HCT116 (cell line): ENCODE measurements at regions not wholly inside any gene's neighbourhood (a gene's known extent, or its start where the extent isn't known, plus 50 kb on each side); places are given as distances from the start of the nearest gene placed in this dataset.

ENCODE experiments used
- ATAC-seq: fragments of 200-7000 bp; cut with Tn5 transposase; 2 replicates; pipeline ENCODE4 v1.9.1; 2020; ENCODE audit warnings: mild to moderate bottlenecking, moderate library complexity
- BruUV-seq: library from RNA; stranded (reverse); fragments of 400-500 nt; replicated peaks from 2 replicates; lab custom pipeline; 2021; lab: Mats Ljungman, UMichigan
- CTCF ChIA-PET: fragments of 300-600 bp; sonication (Branson Sonifier 250); formaldehyde crosslinking; loops from one replicate; lab custom pipeline; 2021; ENCODE audit warnings: antibody characterized with exemption; lab: Charles Lee
- POLR2A ChIA-PET: fragments of 300-600, 350-600 bp; sonication (Branson Sonifier 250); formaldehyde crosslinking; loops from one replicate; lab custom pipeline; 2021; ENCODE audit warnings: antibody characterized with exemption; lab: Charles Lee
- RAD21 ChIA-PET, 2 experiments: fragments of 300-600 bp; sonication (Branson Sonifier 250); formaldehyde crosslinking; loops; one replicate each; lab custom pipeline; 2023; ENCODE audit warnings: low total read pairs in 2 of 2; ENCODE audit not compliant: uncharacterized antibody in 2 of 2, unreplicated experiment in 2 of 2, low non-redundant PET in 1 of 2; lab: Charles Lee
- DNase-seq: peaks from one replicate; pipeline ENCODE4 v3.0.0-alpha.2; 2010; ENCODE audit warnings: low read depth, low spot score
- H2AFZ ChIP-seq: fragments of 200-600 bp; shearing (Covaris generic), sonication (generic); 2 replicates; pipeline ENCODE4 v1.6.1; 2017; ENCODE audit warnings: low read depth, mixed run types, mixed read lengths, antibody characterized with exemption, low read length; ENCODE audit not compliant: poor library complexity, severe bottlenecking
- H3K27ac ChIP-seq: 2 replicates; pipeline ENCODE4 v1.5.1; 2012; ENCODE audit warnings: low read depth, low read length
- H3K27me3 ChIP-seq: fragments of 200-600 bp; sonication (generic); 2 replicates; pipeline ENCODE4 v1.6.1; 2016; ENCODE audit warnings: mixed run types, low read length, mixed read lengths; ENCODE audit not compliant: insufficient read depth
- H3K36me3 ChIP-seq, 2 experiments: fragments of 200-500 bp in 1 of 2; fragments of 200-600 bp in 1 of 2; sonication (Bioruptor generic) in 1 of 2; sonication (generic) in 1 of 2; 2 replicates each; pipeline versions ENCODE4 v1.5.1 to v1.6.1; 2014 to 2016; ENCODE audit warnings: low read length in 2 of 2, inconsistent platforms in 1 of 2, mixed read lengths in 1 of 2, mixed run types in 1 of 2; ENCODE audit not compliant: insufficient read depth in 2 of 2, control insufficient read depth in 1 of 2
- H3K4me1 ChIP-seq, 2 experiments: fragments of 200-600 bp in 1 of 2; sonication (generic) in 1 of 2; 2 replicates each; pipeline versions ENCODE4 v1.5.1 to v1.6.1; 2012 to 2017; ENCODE audit warnings: low read length in 2 of 2, inconsistent platforms in 1 of 2, mild to moderate bottlenecking in 1 of 2, mixed read lengths in 1 of 2, mixed run types in 1 of 2, moderate library complexity in 1 of 2; ENCODE audit not compliant: insufficient read depth in 2 of 2, control insufficient read depth in 1 of 2
- H3K4me2 ChIP-seq: fragments of 200-600 bp; sonication (generic); 2 replicates; pipeline ENCODE4 v1.6.1; 2017; ENCODE audit warnings: mixed run types, low read length, mixed read lengths
- H3K4me3 ChIP-seq, 2 experiments: fragments of 200-600 bp in 1 of 2; sonication (generic) in 1 of 2; replicated peaks in 1 of 2; 2 replicates each; pipeline ENCODE4 v1.5.1; 2011 to 2016; ENCODE audit warnings: low read length in 2 of 2, control low read depth in 1 of 2, low read depth in 1 of 2, mild to moderate bottlenecking in 1 of 2, mixed read lengths in 1 of 2, mixed run types in 1 of 2
- H3K79me2 ChIP-seq: fragments of 200-600 bp; sonication (generic); 2 replicates; pipeline ENCODE4 v1.6.1; 2017; ENCODE audit warnings: mild to moderate bottlenecking, mixed run types, low read length, moderate library complexity, mixed read lengths; ENCODE audit not compliant: insufficient read depth
- H3K9ac ChIP-seq: fragments of 200-600 bp; sonication (generic); 2 replicates; pipeline ENCODE4 v1.6.1; 2016; ENCODE audit warnings: low read length, mixed read lengths
- H3K9me2 ChIP-seq: fragments of 200-600 bp; sonication (generic), shearing (Covaris generic); 2 replicates; pipeline ENCODE4 v1.6.1; 2017; ENCODE audit warnings: mixed run types, mild to moderate bottlenecking, moderate library complexity; ENCODE audit not compliant: insufficient read depth
- H3K9me3 ChIP-seq, 2 experiments: fragments of 200-500 bp in 1 of 2; fragments of 200-600 bp in 1 of 2; sonication (Bioruptor generic) in 1 of 2; sonication (generic) in 1 of 2; 2 replicates each; pipeline ENCODE4 v1.6.1; 2014 to 2017; ENCODE audit warnings: low read length in 2 of 2, mixed read lengths in 2 of 2, inconsistent platforms in 1 of 2, low read depth in 1 of 2, mild to moderate bottlenecking in 1 of 2, mixed run types in 1 of 2, moderate library complexity in 1 of 2; ENCODE audit not compliant: control insufficient read depth in 1 of 2, insufficient read depth in 1 of 2
- H4K20me1 ChIP-seq: fragments of 200-600 bp; sonication (generic), shearing (Covaris generic); 2 replicates; pipeline ENCODE4 v1.6.1; 2017; ENCODE audit warnings: mixed run types, mild to moderate bottlenecking, moderate library complexity; ENCODE audit not compliant: insufficient read depth
- CEBPB ChIP-seq: IDR thresholded peaks from 2 replicates; pipeline ENCODE4 v1.6.1; 2012; ENCODE audit warnings: low read depth
- EZH2phosphoT487 ChIP-seq: fragments of 200-600 bp; IDR thresholded peaks from 2 replicates; pipeline ENCODE4 v1.6.1; 2018; ENCODE audit warnings: antibody characterized with exemption, borderline replicate concordance
- JUND ChIP-seq: IDR thresholded peaks from 2 replicates; pipeline ENCODE4 v1.6.1; 2012
- POLR2A ChIP-seq: IDR thresholded peaks from 2 replicates; pipeline ENCODE4 v1.7.0; 2011; ENCODE audit warnings: borderline replicate concordance; ENCODE audit not compliant: insufficient read depth, insufficient read length; ENCODE audit errors: extremely low read depth
- RAD21 ChIP-seq: IDR thresholded peaks from 2 replicates; pipeline ENCODE4 v1.6.1; 2012; ENCODE audit warnings: low read depth, mild to moderate bottlenecking
- REST ChIP-seq: IDR thresholded peaks from 2 replicates; pipeline ENCODE4 v1.6.1; 2012; ENCODE audit warnings: low read depth
- TCF7L2 ChIP-seq: IDR thresholded peaks from 2 replicates; pipeline ENCODE4 v1.7.0; 2011; ENCODE audit warnings: borderline replicate concordance, inconsistent platforms; ENCODE audit not compliant: insufficient read depth, insufficient read length; ENCODE audit errors: extremely low read depth
- YY1 ChIP-seq: IDR thresholded peaks from 2 replicates; pipeline ENCODE4 v1.6.1; 2011; ENCODE audit warnings: low read length, low read depth, moderate library complexity, mild to moderate bottlenecking; ENCODE audit not compliant: insufficient replicate concordance; ENCODE audit errors: extremely low read depth
- ZBTB33 ChIP-seq: IDR thresholded peaks from 2 replicates; pipeline ENCODE4 v1.6.1; 2011; ENCODE audit warnings: mild to moderate bottlenecking, low read length, moderate library complexity; ENCODE audit not compliant: insufficient replicate concordance; ENCODE audit errors: extremely low read depth
- ZFX ChIP-seq: fragments of 450-650 bp; IDR thresholded peaks from 2 replicates; pipeline ENCODE4 v1.6.1; 2017
- ZNF274 ChIP-seq: fragments of 200-500 bp; sonication (Bioruptor generic); IDR thresholded peaks from 2 replicates; pipeline ENCODE4 v1.6.1; 2014; ENCODE audit warnings: mild to moderate bottlenecking, low read depth, low read length, inconsistent platforms
- intact Hi-C: fragments of 100-400 bp; cut with micrococcal nuclease; formaldehyde crosslinking; loops from 2 replicates; pipeline ENCODE4 v1.10.0; 2022
- TF ChIP-seq, protein P1 (sequence below): IDR thresholded peaks from 2 replicates; pipeline ENCODE4 v1.6.1; 2012

DNA sequence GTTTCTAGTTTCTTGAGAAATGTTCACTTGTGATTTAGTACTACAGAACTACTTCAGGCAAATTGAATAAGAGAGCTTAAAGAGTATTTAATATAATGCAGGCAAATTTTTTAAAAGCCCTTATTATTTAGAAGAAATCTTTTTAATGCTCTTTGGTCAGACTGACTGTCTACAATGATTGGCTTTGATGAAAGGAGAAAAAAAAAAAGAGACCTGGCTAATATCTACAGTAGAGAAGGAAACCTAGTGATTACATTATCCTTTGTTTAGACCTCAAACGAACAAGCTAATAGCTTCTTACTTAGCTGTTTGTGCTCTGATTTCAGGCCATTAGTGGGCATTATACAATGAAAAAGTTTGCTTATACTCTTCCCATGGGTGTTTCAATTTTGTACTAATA, 1043.1 kb downstream of the JRKL start:
- intact Hi-C loops = no loop called here
- Histone ChIP-seq H3K36me3 (no peaks in the 10 kb centered on the region), H3K4me2 (no peak overlapping the region), H3K27me3 (no peaks in the 10 kb centered on the region), H3K79me2 (no peaks in the 10 kb centered on the region), H3K9me3 (peaks cover 5 to 15% of the 10 kb centered on the region in 2 experiments; a peak in 2 of 4 replicates), H4K20me1 (no peaks in the 10 kb centered on the region), H3K9ac (no peak overlapping the region), H3K27ac (no peak overlapping the region), H3K4me1 (no peaks in the 10 kb centered on the region), H3K4me3 (no peak overlapping the region)
- ATAC-seq (no peak), DNase-seq (no peak)
- no TSS peak for BruUV-seq
- RAD21 ChIA-PET = no interaction called here
- TF ChIP-seq, protein P1, sequence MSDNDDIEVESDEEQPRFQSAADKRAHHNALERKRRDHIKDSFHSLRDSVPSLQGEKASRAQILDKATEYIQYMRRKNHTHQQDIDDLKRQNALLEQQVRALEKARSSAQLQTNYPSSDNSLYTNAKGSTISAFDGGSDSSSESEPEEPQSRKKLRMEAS = no peak
- TF ChIP-seq TCF7L2 (no peak), ZNF274 (no peak), EZH2phosphoT487 (no peak), ZFX (no peak), CEBPB (no peak), POLR2A (no peak), YY1 (no peak), RAD21 (no peak), JUND (no peak), ZBTB33 (no peak), REST (no peak)
- TF ChIP-seq, all 23 proteins: peak for 0
- ChIA-PET POLR2A (no interaction called here), CTCF (no interaction called here)
- no peak overlapping the region for H2AFZ ChIP-seq
- H3K9me2 ChIP-seq = no peaks in the 10 kb centered on the region
